Liver (tissue), 8 donors: ENCODE measurements at regions not wholly inside any gene's neighbourhood (a gene's known extent, or its start where the extent isn't known, plus 50 kb on each side); places are given as distances from the start of the nearest gene placed in this dataset.

Experiments
- DNase-seq: peaks from one replicate; pipeline ENCODE4 v3.0.0-alpha.2; 2017; ENCODE audit warnings: low spot score
- H3K27ac ChIP-seq, 2 donors: one replicate each; pipeline ENCODE4 v1.7.0; 2013; ENCODE audit warnings: inconsistent platforms in 2 of 2, low read length in 2 of 2, control low read depth in 1 of 2, low read depth in 1 of 2, mild to moderate bottlenecking in 1 of 2
- H3K27me3 ChIP-seq, 4 donors: one replicate each; pipeline versions ENCODE4 v1.6.1 to v1.7.0; 2013; ENCODE audit warnings: low read length in 3 of 4, inconsistent platforms in 1 of 4, mild to moderate bottlenecking in 1 of 4, moderate library complexity in 1 of 4; ENCODE audit not compliant: control insufficient read depth in 4 of 4, insufficient read depth in 4 of 4
- H3K36me3 ChIP-seq, 4 donors: one replicate each; pipeline versions ENCODE4 v1.6.1 to v1.7.0; 2013; ENCODE audit warnings: low read length in 3 of 4, mild to moderate bottlenecking in 3 of 4, low read depth in 1 of 4, moderate library complexity in 1 of 4; ENCODE audit not compliant: control insufficient read depth in 4 of 4, insufficient read depth in 3 of 4
- H3K4me1 ChIP-seq, 4 donors: one replicate each; pipeline versions ENCODE4 v1.6.1 to v1.7.0; 2013; ENCODE audit warnings: low read length in 3 of 4, mild to moderate bottlenecking in 3 of 4, moderate library complexity in 1 of 4; ENCODE audit not compliant: control insufficient read depth in 4 of 4, insufficient read depth in 4 of 4
- H3K4me3 ChIP-seq, 3 donors: one replicate each; pipeline versions ENCODE4 v1.6.1 to v1.7.0; 2013; ENCODE audit warnings: low read length in 3 of 3, control low read depth in 1 of 3, low read depth in 1 of 3, mild to moderate bottlenecking in 1 of 3
- H3K9ac ChIP-seq, 2 donors: one replicate each; pipeline ENCODE4 v1.7.0; 2013; ENCODE audit warnings: low read length in 2 of 2, mild to moderate bottlenecking in 2 of 2, moderate library complexity in 2 of 2, control low read depth in 1 of 2, low read depth in 1 of 2
- H3K9me3 ChIP-seq, 4 donors: one replicate each; pipeline versions ENCODE4 v1.6.1 to v1.7.0; 2013; ENCODE audit warnings: low read length in 3 of 4; ENCODE audit not compliant: control insufficient read depth in 4 of 4
- EGR1 ChIP-seq, 2 donors: IDR thresholded peaks; 2 replicates each; pipeline ENCODE4 v1.6.1; 2016 to 2018; ENCODE audit warnings: antibody characterized with exemption in 2 of 2, low read depth in 2 of 2
- FOXA1 ChIP-seq: IDR thresholded peaks from 2 replicates; pipeline ENCODE4 v1.6.1; 2016; ENCODE audit warnings: antibody characterized with exemption
- FOXA2 ChIP-seq: IDR thresholded peaks from 2 replicates; pipeline ENCODE4 v1.6.1; 2016; ENCODE audit warnings: antibody characterized with exemption
- GABPA ChIP-seq, 2 donors: IDR thresholded peaks in 1 of 2; conservative IDR thresholded peaks in 1 of 2; 2 replicates each; pipeline ENCODE4 v1.6.1; 2016; ENCODE audit warnings: antibody characterized with exemption in 2 of 2, mild to moderate bottlenecking in 1 of 2, moderate library complexity in 1 of 2
- HNF4A ChIP-seq, 2 donors: conservative IDR thresholded peaks; 2 replicates each; pipeline ENCODE4 v1.6.1; 2016; ENCODE audit warnings: antibody characterized with exemption in 2 of 2, mild to moderate bottlenecking in 2 of 2
- HNF4G ChIP-seq: IDR thresholded peaks from 2 replicates; pipeline ENCODE4 v1.6.1; 2016; ENCODE audit warnings: antibody characterized with exemption
- JUND ChIP-seq, 2 donors: IDR thresholded peaks; 2 replicates each; pipeline ENCODE4 v1.6.1; 2016; ENCODE audit warnings: antibody characterized with exemption in 2 of 2
- NR2F2 ChIP-seq: IDR thresholded peaks from 2 replicates; pipeline ENCODE4 v1.6.1; 2016; ENCODE audit warnings: antibody characterized with exemption
- RAD21 ChIP-seq, 2 donors: IDR thresholded peaks; 2 replicates each; pipeline ENCODE4 v1.6.1; 2016; ENCODE audit warnings: antibody characterized with exemption in 2 of 2, mild to moderate bottlenecking in 2 of 2
- RXRA ChIP-seq, 2 donors: IDR thresholded peaks; 2 replicates each; pipeline ENCODE4 v1.6.1; 2017 to 2018; ENCODE audit warnings: antibody characterized with exemption in 2 of 2, mild to moderate bottlenecking in 1 of 2
- SP1 ChIP-seq: IDR thresholded peaks from 2 replicates; pipeline ENCODE4 v1.6.1; 2018; ENCODE audit warnings: antibody characterized with exemption, mild to moderate bottlenecking
- TAF1 ChIP-seq: conservative IDR thresholded peaks from 2 replicates; pipeline ENCODE4 v1.6.1; 2016; ENCODE audit warnings: antibody characterized with exemption, mild to moderate bottlenecking
- YY1 ChIP-seq: IDR thresholded peaks from 2 replicates; pipeline ENCODE4 v1.6.1; 2016; ENCODE audit warnings: antibody characterized with exemption, mild to moderate bottlenecking
- WGBS: extraction: QIAGEN DNeasy Blood & Tissue Kit; methylation state at CpG from one replicate; pipeline ENCODE4 v1.1.7; 2013; 5-methylcytosine and 5-hydroxymethylcytosine counted together
- TF ChIP-seq, protein P1 (sequence below): IDR thresholded peaks from 2 replicates; pipeline ENCODE4 v1.6.1; 2016; ENCODE audit warnings: antibody characterized with exemption
- TF ChIP-seq, protein P2 (sequence below): IDR thresholded peaks from 2 replicates; pipeline ENCODE4 v1.6.1; 2016; ENCODE audit warnings: antibody characterized with exemption
- TF ChIP-seq, protein P3 (sequence below): IDR thresholded peaks from 2 replicates; pipeline ENCODE4 v1.6.1; 2016; ENCODE audit warnings: antibody characterized with exemption, mild to moderate bottlenecking
- TF ChIP-seq, protein P4 (sequence below): IDR thresholded peaks from 2 replicates; pipeline ENCODE4 v1.6.1; 2016; ENCODE audit warnings: antibody characterized with exemption
- TF ChIP-seq, protein P5 (sequence below): fragments of 150-350 bp; IDR thresholded peaks from 2 replicates; pipeline ENCODE4 v1.5.1; 2017; ENCODE audit warnings: improper control_type of control experiment, low read depth, low read length; ENCODE audit not compliant: missing input control
- donor health status: healthy.
- donor health status: healthy.
- donor health status: healthy.
- donor health status: healthy.
- donor health status: healthy.

- Histone ChIP-seq H3K27ac (no peak overlapping the region), H3K4me3 (no peak overlapping the region), H3K9ac (no peak overlapping the region), H3K4me1 (no peaks in the 10 kb centered on the region), H3K9me3 (no peaks in the 10 kb centered on the region), H3K27me3 (no peaks in the 10 kb centered on the region), H3K36me3 (no peaks in the 10 kb centered on the region)
- TF ChIP-seq HNF4G, result no peak
- no peak for TF ChIP-seq YY1
- TF ChIP-seq, protein P1, sequence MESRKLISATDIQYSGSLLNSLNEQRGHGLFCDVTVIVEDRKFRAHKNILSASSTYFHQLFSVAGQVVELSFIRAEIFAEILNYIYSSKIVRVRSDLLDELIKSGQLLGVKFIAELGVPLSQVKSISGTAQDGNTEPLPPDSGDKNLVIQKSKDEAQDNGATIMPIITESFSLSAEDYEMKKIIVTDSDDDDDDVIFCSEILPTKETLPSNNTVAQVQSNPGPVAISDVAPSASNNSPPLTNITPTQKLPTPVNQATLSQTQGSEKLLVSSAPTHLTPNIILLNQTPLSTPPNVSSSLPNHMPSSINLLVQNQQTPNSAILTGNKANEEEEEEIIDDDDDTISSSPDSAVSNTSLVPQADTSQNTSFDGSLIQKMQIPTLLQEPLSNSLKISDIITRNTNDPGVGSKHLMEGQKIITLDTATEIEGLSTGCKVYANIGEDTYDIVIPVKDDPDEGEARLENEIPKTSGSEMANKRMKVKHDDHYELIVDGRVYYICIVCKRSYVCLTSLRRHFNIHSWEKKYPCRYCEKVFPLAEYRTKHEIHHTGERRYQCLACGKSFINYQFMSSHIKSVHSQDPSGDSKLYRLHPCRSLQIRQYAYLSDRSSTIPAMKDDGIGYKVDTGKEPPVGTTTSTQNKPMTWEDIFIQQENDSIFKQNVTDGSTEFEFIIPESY, result no peak
- no peak for TF ChIP-seq SP1
- TF ChIP-seq FOXA2, result no peak
- no peak for DNase-seq
- 64% methylated on average over 3 of the region's 3 CpGs for WGBS
Observed at GRCh38 chr4:156493858-156494257, 477.7 kb downstream of the PDGFC start.

- Histone ChIP-seq H3K4me1 (no peaks in the 10 kb centered on the region), H3K36me3 (no peaks in the 10 kb centered on the region), H3K9me3 (no peaks in the 10 kb centered on the region), H3K4me3 (no peak overlapping the region), H3K9ac (no peak overlapping the region), H3K27me3 (no peaks in the 10 kb centered on the region), H3K27ac (no peak overlapping the region)
- TF ChIP-seq RAD21 (IDR thresholded peaks at IDR 0.05), result no peak
- no peak for TF ChIP-seq FOXA1
- no peak for TF ChIP-seq HNF4G
- no peak for TF ChIP-seq RXRA (IDR thresholded peaks at IDR 0.05)
- no peak for TF ChIP-seq TAF1
- TF ChIP-seq, protein P2, sequence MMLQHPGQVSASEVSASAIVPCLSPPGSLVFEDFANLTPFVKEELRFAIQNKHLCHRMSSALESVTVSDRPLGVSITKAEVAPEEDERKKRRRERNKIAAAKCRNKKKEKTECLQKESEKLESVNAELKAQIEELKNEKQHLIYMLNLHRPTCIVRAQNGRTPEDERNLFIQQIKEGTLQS, result no peak
- TF ChIP-seq YY1, result no peak
- TF ChIP-seq SP1, result no peak
- TF ChIP-seq HNF4A (conservative IDR thresholded peaks at IDR 0.05), result no peak
- no peak for TF ChIP-seq FOXA2
- TF ChIP-seq JUND (IDR thresholded peaks at IDR 0.05), result no peak
- no peak for TF ChIP-seq NR2F2
- TF ChIP-seq, protein P1, result no peak
- TF ChIP-seq, protein P3, sequence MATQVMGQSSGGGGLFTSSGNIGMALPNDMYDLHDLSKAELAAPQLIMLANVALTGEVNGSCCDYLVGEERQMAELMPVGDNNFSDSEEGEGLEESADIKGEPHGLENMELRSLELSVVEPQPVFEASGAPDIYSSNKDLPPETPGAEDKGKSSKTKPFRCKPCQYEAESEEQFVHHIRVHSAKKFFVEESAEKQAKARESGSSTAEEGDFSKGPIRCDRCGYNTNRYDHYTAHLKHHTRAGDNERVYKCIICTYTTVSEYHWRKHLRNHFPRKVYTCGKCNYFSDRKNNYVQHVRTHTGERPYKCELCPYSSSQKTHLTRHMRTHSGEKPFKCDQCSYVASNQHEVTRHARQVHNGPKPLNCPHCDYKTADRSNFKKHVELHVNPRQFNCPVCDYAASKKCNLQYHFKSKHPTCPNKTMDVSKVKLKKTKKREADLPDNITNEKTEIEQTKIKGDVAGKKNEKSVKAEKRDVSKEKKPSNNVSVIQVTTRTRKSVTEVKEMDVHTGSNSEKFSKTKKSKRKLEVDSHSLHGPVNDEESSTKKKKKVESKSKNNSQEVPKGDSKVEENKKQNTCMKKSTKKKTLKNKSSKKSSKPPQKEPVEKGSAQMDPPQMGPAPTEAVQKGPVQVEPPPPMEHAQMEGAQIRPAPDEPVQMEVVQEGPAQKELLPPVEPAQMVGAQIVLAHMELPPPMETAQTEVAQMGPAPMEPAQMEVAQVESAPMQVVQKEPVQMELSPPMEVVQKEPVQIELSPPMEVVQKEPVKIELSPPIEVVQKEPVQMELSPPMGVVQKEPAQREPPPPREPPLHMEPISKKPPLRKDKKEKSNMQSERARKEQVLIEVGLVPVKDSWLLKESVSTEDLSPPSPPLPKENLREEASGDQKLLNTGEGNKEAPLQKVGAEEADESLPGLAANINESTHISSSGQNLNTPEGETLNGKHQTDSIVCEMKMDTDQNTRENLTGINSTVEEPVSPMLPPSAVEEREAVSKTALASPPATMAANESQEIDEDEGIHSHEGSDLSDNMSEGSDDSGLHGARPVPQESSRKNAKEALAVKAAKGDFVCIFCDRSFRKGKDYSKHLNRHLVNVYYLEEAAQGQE, result no peak
- TF ChIP-seq, protein P4, sequence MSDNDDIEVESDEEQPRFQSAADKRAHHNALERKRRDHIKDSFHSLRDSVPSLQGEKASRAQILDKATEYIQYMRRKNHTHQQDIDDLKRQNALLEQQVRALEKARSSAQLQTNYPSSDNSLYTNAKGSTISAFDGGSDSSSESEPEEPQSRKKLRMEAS, result no peak
- TF ChIP-seq, protein P5, sequence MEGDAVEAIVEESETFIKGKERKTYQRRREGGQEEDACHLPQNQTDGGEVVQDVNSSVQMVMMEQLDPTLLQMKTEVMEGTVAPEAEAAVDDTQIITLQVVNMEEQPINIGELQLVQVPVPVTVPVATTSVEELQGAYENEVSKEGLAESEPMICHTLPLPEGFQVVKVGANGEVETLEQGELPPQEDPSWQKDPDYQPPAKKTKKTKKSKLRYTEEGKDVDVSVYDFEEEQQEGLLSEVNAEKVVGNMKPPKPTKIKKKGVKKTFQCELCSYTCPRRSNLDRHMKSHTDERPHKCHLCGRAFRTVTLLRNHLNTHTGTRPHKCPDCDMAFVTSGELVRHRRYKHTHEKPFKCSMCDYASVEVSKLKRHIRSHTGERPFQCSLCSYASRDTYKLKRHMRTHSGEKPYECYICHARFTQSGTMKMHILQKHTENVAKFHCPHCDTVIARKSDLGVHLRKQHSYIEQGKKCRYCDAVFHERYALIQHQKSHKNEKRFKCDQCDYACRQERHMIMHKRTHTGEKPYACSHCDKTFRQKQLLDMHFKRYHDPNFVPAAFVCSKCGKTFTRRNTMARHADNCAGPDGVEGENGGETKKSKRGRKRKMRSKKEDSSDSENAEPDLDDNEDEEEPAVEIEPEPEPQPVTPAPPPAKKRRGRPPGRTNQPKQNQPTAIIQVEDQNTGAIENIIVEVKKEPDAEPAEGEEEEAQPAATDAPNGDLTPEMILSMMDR, result no peak
- TF ChIP-seq GABPA (IDR thresholded peaks at IDR 0.05 in 1 of 2, conservative IDR thresholded peaks at IDR 0.05 in 1 of 2), result no peak
- no peak for TF ChIP-seq EGR1 (IDR thresholded peaks at IDR 0.05; ENCODE audit: low read depth in 2 of 2)
- DNase-seq, result no peak
- WGBS, result 91% methylated on average over 6 of the region's 6 CpGs
Observed at GRCh38 chr4:156487107-156487506, 484.5 kb downstream of the PDGFC start.
